ENCODE measurements at regions not wholly inside any gene's neighbourhood (a gene's known extent, or its start where the extent isn't known, plus 50 kb on each side); places are given as distances from the start of the nearest gene placed in this dataset.

DNA sequence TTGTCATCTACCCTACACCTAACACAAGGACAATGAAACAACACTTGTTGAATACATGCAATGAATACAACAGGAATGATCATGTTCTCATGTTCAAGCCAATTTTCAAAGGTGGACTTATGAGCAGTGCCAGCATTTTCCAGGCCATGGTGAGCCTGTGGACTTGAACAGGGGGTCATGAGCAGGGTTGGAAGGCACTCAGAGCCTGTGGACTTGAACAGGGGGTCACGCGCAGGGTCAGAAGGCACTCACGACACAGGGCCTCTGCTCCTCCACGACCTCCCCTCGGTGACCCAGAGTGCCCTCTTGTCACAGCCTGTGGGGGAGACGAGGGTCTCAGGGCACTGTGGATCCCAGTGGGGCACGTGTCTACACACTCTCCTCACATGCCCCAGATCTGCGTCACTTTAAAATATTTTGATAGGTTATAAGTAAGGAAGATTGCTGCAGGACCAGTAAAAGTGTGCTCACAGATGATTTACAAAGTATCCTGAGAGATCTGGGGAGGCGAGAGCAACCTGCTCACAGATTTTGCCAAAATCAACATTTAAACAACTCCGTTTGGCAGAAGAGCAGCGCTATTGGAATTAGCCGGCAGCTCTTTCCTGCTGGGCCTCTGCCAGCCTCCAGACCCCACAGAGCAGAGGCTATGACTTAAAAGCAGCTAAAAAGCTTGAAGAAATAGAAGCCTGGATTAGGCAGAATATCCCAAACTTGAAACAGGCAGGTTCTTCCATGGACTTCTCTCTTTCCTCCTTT, 121.9 kb downstream of the TMEM18 start:
- no peak for TF ChIP-seq CTCF (IDR thresholded peaks at IDR 0.05; ENCODE audit: insufficient read depth, low read depth, low read length)
- TF ChIP-seq EZH2 (IDR thresholded peaks at IDR 0.05; ENCODE audit: insufficient read depth, low read length): no peak

All from astrocyte (in vitro differentiated cells and primary cell).